Muscle of leg (tissue), 3 donors: ENCODE measurements at regions not wholly inside any gene's neighbourhood (a gene's known extent, or its start where the extent isn't known, plus 50 kb on each side); places are given as distances from the start of the nearest gene placed in this dataset.

ENCODE experiments used
- DNase-seq: peaks from one replicate; pipeline ENCODE4 v3.0.0; 2013
- H3K27ac ChIP-seq: one replicate; pipeline ENCODE4 v1.5.1; 2013; ENCODE audit warnings: mild to moderate bottlenecking, low read length, control low read depth
- H3K27me3 ChIP-seq: one replicate; pipeline ENCODE4 v1.6.1; 2013; ENCODE audit warnings: low read length; ENCODE audit not compliant: control insufficient read depth, insufficient read depth
- H3K36me3 ChIP-seq: one replicate; pipeline ENCODE4 v1.6.1; 2013; ENCODE audit warnings: low read length; ENCODE audit not compliant: control insufficient read depth, insufficient read depth
- H3K4me1 ChIP-seq: one replicate; pipeline ENCODE4 v1.6.1; 2013; ENCODE audit warnings: low read length; ENCODE audit not compliant: control insufficient read depth, insufficient read depth
- H3K4me3 ChIP-seq: one replicate; pipeline ENCODE4 v1.5.1; 2013; ENCODE audit warnings: low read length, control low read depth
- H3K9me3 ChIP-seq: replicated peaks from 2 replicates; pipeline ENCODE4 v1.6.1; 2013; ENCODE audit warnings: low read depth, low read length; ENCODE audit not compliant: control insufficient read depth
- WGBS: methylation state at CpG from one replicate; pipeline ENCODE4 v1.1.5; 2013; ENCODE audit warnings: missing lambda C conversion rate; ENCODE audit not compliant: insufficient coverage; 5-methylcytosine and 5-hydroxymethylcytosine counted together

DNA sequence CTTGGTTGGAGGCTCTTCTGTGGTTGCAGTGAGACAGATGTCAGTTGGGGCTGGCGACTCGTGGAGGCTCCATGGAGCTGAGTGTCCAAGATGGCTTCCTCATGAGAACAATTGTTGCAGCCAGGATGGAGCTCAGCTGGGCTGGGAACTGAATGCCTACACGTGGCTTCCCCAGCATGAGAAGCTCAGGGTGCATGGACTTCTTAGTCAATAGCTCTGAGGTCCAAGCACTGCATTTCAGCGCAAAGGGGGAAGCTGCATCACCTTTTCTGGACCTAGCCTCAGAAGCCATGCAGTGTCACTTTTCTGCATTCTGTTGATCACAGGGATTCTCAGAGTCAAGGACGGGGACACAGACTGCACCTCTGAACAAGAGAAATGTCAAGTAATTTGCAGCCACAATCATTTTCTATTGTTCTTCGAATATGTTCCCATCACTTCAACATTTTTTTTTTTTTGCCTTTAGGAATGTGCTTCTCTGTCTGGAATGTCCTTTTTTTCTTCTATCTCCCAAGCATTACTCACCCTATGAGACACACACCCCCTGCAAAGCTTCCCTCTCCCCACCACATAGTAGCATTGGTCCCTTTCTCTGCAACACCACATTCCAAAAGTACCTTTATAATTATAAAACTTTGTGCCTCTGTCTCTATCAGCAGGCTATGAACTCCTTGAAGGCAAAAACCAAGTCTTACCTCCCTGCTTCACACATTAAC, 57.5 kb upstream of the STK32A start:
- no peaks in the 10 kb centered on the region for H3K9me3 ChIP-seq
- H3K27me3 ChIP-seq = no peaks in the 10 kb centered on the region
- no peak overlapping the region for H3K27ac ChIP-seq
- 86% methylated on average over 6 of the region's 6 CpGs for WGBS
- no peaks in the 10 kb centered on the region for H3K36me3 ChIP-seq
- no peak for DNase-seq
- no peak overlapping the region for H3K4me3 ChIP-seq
- H3K4me1 ChIP-seq = no peaks in the 10 kb centered on the region

DNA sequence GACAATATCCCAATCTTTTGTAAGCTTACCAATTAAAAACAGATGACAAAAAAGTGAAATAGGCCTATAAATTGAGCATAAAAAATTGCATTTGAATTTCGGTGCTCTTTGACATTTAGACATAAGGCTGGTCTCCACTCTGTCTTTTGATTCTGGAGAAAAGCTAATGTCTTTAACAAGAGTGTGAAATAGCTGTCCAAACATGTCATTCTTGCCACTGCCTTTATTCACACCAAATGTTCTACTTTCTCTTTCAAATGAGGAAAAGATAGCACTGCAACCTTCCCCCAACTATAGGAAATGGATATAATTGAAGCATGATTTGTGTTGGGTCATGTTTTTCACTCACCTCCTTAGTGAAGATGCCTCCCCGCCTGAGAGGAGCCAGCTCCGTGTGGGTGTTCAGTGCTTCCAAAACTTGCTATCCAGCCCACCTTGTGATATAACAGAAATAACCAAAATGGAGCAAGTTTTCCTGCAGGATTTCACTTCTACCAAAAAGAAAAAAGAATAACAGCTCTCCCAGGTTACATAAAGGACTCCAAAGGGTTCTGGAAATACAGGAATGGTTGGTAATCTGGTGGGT, 55.2 kb upstream of the STK32A start:
- no CpG with 5 or more reads among the region's 3 CpGs for WGBS
- no peak overlapping the region for H3K27ac ChIP-seq
- H3K4me3 ChIP-seq = no peak overlapping the region
- H3K4me1 ChIP-seq = no peaks in the 10 kb centered on the region
- no peaks in the 10 kb centered on the region for H3K36me3 ChIP-seq
- no peak for DNase-seq
- no peaks in the 10 kb centered on the region for H3K9me3 ChIP-seq
- H3K27me3 ChIP-seq = no peaks in the 10 kb centered on the region

DNA sequence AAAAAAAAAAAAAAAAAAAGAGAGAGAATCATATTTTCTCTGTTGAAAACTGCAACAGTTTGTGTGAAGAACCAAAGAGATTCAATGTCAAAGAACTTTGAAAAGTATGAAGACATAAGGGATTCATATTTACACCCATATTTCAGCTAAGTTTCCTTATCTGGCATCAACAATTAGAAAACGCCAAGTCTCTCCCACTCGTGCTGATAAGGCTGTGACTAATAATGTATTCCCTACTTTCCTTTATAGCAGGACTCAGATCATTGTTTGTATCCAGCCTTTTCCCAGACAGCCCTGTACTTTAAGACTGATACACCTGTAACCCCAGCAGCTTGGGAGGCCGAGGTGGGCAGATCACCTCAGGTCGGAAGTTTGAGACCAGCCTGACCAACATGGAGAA, 54.1 kb upstream of the STK32A start:
- no CpG with 5 or more reads among the region's 4 CpGs for WGBS
- no peaks in the 10 kb centered on the region for H3K4me1 ChIP-seq

More for the DNA sequence above, 54.1 kb upstream of the STK32A start:
- H3K27ac ChIP-seq = no peak overlapping the region
- H3K4me3 ChIP-seq = no peak overlapping the region
- H3K9me3 ChIP-seq = no peaks in the 10 kb centered on the region
- no peaks in the 10 kb centered on the region for H3K36me3 ChIP-seq
- no peaks in the 10 kb centered on the region for H3K27me3 ChIP-seq
- no peak for DNase-seq
